ENCODE measurements at regions not wholly inside any gene's neighbourhood (a gene's known extent, or its start where the extent isn't known, plus 50 kb on each side); places are given as distances from the start of the nearest gene placed in this dataset.

DNA sequence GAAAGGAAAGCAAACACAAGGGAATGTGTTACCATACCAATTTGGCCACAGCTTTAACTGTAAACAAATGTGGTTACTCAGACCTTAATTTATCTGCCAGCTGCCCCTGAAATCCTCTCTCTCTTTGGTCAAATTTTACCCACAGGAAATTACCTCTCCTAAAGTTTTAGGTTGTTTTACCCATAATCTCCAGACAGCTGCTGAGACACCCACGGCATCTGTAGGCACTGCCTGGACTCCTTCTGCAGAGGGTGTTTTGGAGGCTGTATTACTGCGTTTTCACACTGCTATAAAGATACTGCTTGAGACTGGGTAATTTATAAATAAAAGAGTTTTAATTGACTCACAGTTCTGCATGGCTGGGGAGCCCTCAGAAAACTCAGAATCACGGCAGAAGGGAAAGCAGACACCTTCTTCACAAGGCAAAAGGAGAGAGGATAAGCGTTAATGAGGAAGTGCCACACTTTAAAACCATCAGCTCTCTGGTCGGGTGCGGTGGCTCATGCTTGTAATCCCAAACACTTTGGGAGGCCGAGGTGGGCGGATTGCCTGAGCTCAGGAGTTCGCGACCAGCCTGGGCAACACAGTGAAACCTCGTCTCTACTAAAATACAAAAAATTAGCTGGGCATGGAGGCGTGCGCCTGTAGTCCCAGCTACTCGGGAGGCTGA lies 677.5 kb upstream of the FSHR start:
- Histone ChIP-seq H3K27me3 (ENCODE audit: insufficient read depth) (no peaks in the 10 kb centered on the region), H3F3A (replicated peaks; ENCODE audit: low read depth) (no peaks in the 10 kb centered on the region), H3K4me2 (no peak overlapping the region), H3K4me1 (ENCODE audit: insufficient read depth) (no peaks in the 10 kb centered on the region), H3K79me2 (replicated peaks; ENCODE audit: insufficient read depth) (no peaks in the 10 kb centered on the region), H3K27ac (ENCODE audit: low read depth) (no peak overlapping the region), H3K9me2 (ENCODE audit: insufficient read depth) (no peaks in the 10 kb centered on the region), H3K4me3 (no peak overlapping the region), H3K36me3 (ENCODE audit: insufficient read depth) (no peaks in the 10 kb centered on the region), H4K20me1 (replicated peaks; ENCODE audit: insufficient read depth) (no peaks in the 10 kb centered on the region), H2AFZ (no peak overlapping the region)
- H3K27ac Mint-ChIP-seq = no peak overlapping the region
- ATAC-seq = no peak
- H3K4me3 Mint-ChIP-seq = no peak overlapping the region
- H3K9me3 Mint-ChIP-seq = no peaks in the 10 kb centered on the region
- no peaks in the 10 kb centered on the region for H3K27me3 Mint-ChIP-seq (ENCODE audit: insufficient read depth, low read depth, poor library complexity)
- peaks cover 3% of the 10 kb centered on the region; the same call in 1 of the 3 replicates for H3K4me1 Mint-ChIP-seq
- TF ChIP-seq, protein P1, sequence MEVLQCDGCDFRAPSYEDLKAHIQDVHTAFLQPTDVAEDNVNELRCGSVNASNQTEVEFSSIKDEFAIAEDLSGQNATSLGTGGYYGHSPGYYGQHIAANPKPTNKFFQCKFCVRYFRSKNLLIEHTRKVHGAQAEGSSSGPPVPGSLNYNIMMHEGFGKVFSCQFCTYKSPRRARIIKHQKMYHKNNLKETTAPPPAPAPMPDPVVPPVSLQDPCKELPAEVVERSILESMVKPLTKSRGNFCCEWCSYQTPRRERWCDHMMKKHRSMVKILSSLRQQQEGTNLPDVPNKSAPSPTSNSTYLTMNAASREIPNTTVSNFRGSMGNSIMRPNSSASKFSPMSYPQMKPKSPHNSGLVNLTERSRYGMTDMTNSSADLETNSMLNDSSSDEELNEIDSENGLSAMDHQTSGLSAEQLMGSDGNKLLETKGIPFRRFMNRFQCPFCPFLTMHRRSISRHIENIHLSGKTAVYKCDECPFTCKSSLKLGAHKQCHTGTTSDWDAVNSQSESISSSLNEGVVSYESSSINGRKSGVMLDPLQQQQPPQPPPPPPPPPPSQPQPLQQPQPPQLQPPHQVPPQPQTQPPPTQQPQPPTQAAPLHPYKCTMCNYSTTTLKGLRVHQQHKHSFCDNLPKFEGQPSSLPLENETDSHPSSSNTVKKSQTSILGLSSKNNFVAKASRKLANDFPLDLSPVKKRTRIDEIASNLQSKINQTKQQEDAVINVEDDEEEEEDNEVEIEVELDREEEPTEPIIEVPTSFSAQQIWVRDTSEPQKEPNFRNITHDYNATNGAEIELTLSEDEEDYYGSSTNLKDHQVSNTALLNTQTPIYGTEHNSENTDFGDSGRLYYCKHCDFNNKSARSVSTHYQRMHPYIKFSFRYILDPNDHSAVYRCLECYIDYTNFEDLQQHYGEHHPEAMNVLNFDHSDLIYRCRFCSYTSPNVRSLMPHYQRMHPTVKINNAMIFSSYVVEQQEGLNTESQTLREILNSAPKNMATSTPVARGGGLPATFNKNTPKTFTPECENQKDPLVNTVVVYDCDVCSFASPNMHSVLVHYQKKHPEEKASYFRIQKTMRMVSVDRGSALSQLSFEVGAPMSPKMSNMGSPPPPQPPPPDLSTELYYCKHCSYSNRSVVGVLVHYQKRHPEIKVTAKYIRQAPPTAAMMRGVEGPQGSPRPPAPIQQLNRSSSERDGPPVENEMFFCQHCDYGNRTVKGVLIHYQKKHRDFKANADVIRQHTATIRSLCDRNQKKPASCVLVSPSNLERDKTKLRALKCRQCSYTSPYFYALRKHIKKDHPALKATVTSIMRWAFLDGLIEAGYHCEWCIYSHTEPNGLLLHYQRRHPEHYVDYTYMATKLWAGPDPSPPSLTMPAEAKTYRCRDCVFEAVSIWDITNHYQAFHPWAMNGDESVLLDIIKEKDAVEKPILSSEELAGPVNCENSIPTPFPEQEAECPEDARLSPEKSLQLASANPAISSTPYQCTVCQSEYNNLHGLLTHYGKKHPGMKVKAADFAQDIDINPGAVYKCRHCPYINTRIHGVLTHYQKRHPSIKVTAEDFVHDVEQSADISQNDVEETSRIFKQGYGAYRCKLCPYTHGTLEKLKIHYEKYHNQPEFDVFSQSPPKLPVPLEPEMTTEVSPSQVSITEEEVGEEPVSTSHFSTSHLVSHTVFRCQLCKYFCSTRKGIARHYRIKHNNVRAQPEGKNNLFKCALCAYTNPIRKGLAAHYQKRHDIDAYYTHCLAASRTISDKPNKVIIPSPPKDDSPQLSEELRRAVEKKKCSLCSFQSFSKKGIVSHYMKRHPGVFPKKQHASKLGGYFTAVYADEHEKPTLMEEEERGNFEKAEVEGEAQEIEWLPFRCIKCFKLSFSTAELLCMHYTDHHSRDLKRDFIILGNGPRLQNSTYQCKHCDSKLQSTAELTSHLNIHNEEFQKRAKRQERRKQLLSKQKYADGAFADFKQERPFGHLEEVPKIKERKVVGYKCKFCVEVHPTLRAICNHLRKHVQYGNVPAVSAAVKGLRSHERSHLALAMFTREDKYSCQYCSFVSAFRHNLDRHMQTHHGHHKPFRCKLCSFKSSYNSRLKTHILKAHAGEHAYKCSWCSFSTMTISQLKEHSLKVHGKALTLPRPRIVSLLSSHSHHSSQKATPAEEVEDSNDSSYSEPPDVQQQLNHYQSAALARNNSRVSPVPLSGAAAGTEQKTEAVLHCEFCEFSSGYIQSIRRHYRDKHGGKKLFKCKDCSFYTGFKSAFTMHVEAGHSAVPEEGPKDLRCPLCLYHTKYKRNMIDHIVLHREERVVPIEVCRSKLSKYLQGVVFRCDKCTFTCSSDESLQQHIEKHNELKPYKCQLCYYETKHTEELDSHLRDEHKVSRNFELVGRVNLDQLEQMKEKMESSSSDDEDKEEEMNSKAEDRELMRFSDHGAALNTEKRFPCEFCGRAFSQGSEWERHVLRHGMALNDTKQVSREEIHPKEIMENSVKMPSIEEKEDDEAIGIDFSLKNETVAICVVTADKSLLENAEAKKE (CRISPR knock-in tag; IDR thresholded peaks at IDR 0.05) = no peak
- TF ChIP-seq STAT1 (IDR thresholded peaks at IDR 0.05; ENCODE audit: unreplicated experiment) = no peak
- no peak for TF ChIP-seq CREB1 (CRISPR knock-in tag; IDR thresholded peaks at IDR 0.05; ENCODE audit: low read depth)
- no peak for TF ChIP-seq REST (IDR thresholded peaks at IDR 0.05; ENCODE audit: unreplicated experiment)
- TF ChIP-seq JUNB (IDR thresholded peaks at IDR 0.05; ENCODE audit: unreplicated experiment) = no peak
- TF ChIP-seq EZH2phosphoT487 (IDR thresholded peaks at IDR 0.05; ENCODE audit: unreplicated experiment) = no peak
- TF ChIP-seq NANOG (IDR thresholded peaks at IDR 0.05; ENCODE audit: borderline replicate concordance) = no peak
- no peak for TF ChIP-seq ZNF331 (CRISPR knock-in tag; IDR thresholded peaks at IDR 0.05; ENCODE audit: low read depth)
- TF ChIP-seq EZH2 (IDR thresholded peaks at IDR 0.05; ENCODE audit: low read depth, unreplicated experiment) = no peak
- TF ChIP-seq, protein P2, sequence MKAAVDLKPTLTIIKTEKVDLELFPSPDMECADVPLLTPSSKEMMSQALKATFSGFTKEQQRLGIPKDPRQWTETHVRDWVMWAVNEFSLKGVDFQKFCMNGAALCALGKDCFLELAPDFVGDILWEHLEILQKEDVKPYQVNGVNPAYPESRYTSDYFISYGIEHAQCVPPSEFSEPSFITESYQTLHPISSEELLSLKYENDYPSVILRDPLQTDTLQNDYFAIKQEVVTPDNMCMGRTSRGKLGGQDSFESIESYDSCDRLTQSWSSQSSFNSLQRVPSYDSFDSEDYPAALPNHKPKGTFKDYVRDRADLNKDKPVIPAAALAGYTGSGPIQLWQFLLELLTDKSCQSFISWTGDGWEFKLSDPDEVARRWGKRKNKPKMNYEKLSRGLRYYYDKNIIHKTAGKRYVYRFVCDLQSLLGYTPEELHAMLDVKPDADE (IDR thresholded peaks at IDR 0.05) = no peak
- TF ChIP-seq CTCF (conservative IDR thresholded peaks at IDR 0.05; ENCODE audit: low read depth in 2 of 2) = no peak
- TF ChIP-seq ZNF114 (CRISPR knock-in tag; IDR thresholded peaks at IDR 0.05) = no peak
- no peak for TF ChIP-seq POLR2AphosphoS5 (IDR thresholded peaks at IDR 0.05; ENCODE audit: low read depth)
- H3K36me3 Mint-ChIP-seq (ENCODE audit: low read depth) = no peaks in the 10 kb centered on the region
- DNase-seq (ENCODE audit: low spot score) = no peak

All from GM23338 (cell line).